NT2/D1 (cell line): ENCODE measurements at regions not wholly inside any gene's neighbourhood (a gene's known extent, or its start where the extent isn't known, plus 50 kb on each side); places are given as distances from the start of the nearest gene placed in this dataset.

ENCODE experiments used
- YY1 ChIP-seq: IDR thresholded peaks from 2 replicates; pipeline ENCODE4 v1.6.1; 2011; ENCODE audit not compliant: insufficient read length, insufficient read depth
- ZNF274 ChIP-seq: IDR thresholded peaks from 2 replicates; pipeline ENCODE4 v1.6.1; 2011; ENCODE audit warnings: mild to moderate bottlenecking, low read depth, low read length

GRCh38 chr6:40892223-40892622, 146.8 kb downstream of the UNC5CL start:
- TF ChIP-seq ZNF274 (no peak), YY1 (no peak)
